Adipose tissue (tissue), 3 donors: ENCODE measurements at regions not wholly inside any gene's neighbourhood (a gene's known extent, or its start where the extent isn't known, plus 50 kb on each side); places are given as distances from the start of the nearest gene placed in this dataset.

ENCODE experiments used
- H3K27ac ChIP-seq: one replicate; pipeline ENCODE4 v1.5.1; 2013; ENCODE audit warnings: low read depth, low read length
- WGBS, 3 donors: extraction: QIAGEN DNeasy Blood & Tissue Kit; methylation state at CpG; one replicate each; pipeline ENCODE4 v1.1.7; 2013; 5-methylcytosine and 5-hydroxymethylcytosine counted together
- donor health status: healthy with polysubstance abuse.
- donor health status: Bipolar disorder and iron deficiency.
- donor health status: healthy.

GRCh38 chr1:228923973-228924686 lies 188.9 kb downstream of the RHOU start:
- H3K27ac ChIP-seq, result no peak overlapping the region
- WGBS, 3 donors, result 84 to 90% (median 89%) methylated on average over 4 of the region's 4 CpGs

- no peak overlapping the region for H3K27ac ChIP-seq
These were observed 190.4 kb downstream of the RHOU start for GRCh38 chr1:228925691-228926090.

GRCh38 chr1:228927421-228927820 lies 192.1 kb downstream of the RHOU start:
- WGBS, 3 donors, result 61 to 85% (median 80%) methylated on average over 4 of the region's 4 CpGs
- no peak overlapping the region for H3K27ac ChIP-seq

More at GRCh38 chr1:228925691-228926090, 190.4 kb downstream of the RHOU start:
- WGBS, 3 donors, result 77 to 96% (median 79%) methylated on average over 3 of the region's 3 CpGs

- H3K27ac ChIP-seq, result no peak overlapping the region
- 87 to 90% (median 89%) methylated on average over 12 of the region's 12 CpGs for WGBS, 3 donors
These were observed 192.9 kb downstream of the RHOU start for GRCh38 chr1:228927946-228928898.

- 89 to 94% (median 91%) methylated on average over 4 of the region's 4 CpGs for WGBS, 3 donors
- no peak overlapping the region for H3K27ac ChIP-seq
These were observed 194.3 kb downstream of the RHOU start for GRCh38 chr1:228929476-228930027.

- no peak overlapping the region for H3K27ac ChIP-seq
- WGBS, 3 donors, result 32 to 67% (median 65%) methylated on average over 10 of the region's 10 CpGs
These were observed 195.2 kb downstream of the RHOU start for GRCh38 chr1:228930479-228930957.

GRCh38 chr1:228933753-228934152 lies 198.5 kb downstream of the RHOU start:
- H3K27ac ChIP-seq, result no peak overlapping the region
- 80 to 86% (median 84%) methylated on average over 3 of the region's 3 CpGs for WGBS, 3 donors

GRCh38 chr1:228935198-228935663 lies 200.0 kb downstream of the RHOU start:
- H3K27ac ChIP-seq, result no peak overlapping the region
- WGBS, 3 donors, result 83 to 92% (median 89%) methylated on average over 4 of the region's 4 CpGs

- no peak overlapping the region for H3K27ac ChIP-seq
- WGBS, 3 donors, result 62 to 74% (median 67%) methylated on average over 15 of the region's 15 CpGs
These were observed 200.8 kb downstream of the RHOU start for GRCh38 chr1:228935855-228936727.

GRCh38 chr1:228936881-228937280 lies 201.6 kb downstream of the RHOU start:
- 88 to 98% (median 88%) methylated on average over 6 of the region's 6 CpGs for WGBS, 3 donors

GRCh38 chr1:228937351-228937750 lies 202.1 kb downstream of the RHOU start:
- 93 to 94% (median 94%) methylated on average over 12 of the region's 12 CpGs for WGBS, 3 donors
- no peak overlapping the region for H3K27ac ChIP-seq

More at GRCh38 chr1:228936881-228937280, 201.6 kb downstream of the RHOU start:
- H3K27ac ChIP-seq, result no peak overlapping the region

GRCh38 chr1:228937851-228938536 lies 202.7 kb downstream of the RHOU start:
- WGBS, 3 donors, result 39 to 65% (median 46%) methylated on average over 14 of the region's 14 CpGs
- no peak overlapping the region for H3K27ac ChIP-seq

- no peak overlapping the region for H3K27ac ChIP-seq
- WGBS, 3 donors, result 34 to 54% (median 47%) methylated on average over 8 of the region's 8 CpGs
These were observed 203.2 kb downstream of the RHOU start for GRCh38 chr1:228938537-228938901.

- WGBS, 3 donors, result 87 to 90% (median 89%) methylated on average over 6 of the region's 6 CpGs
- H3K27ac ChIP-seq, result no peak overlapping the region
These were observed 203.9 kb downstream of the RHOU start for GRCh38 chr1:228939001-228939691.

GRCh38 chr1:228939881-228940392 lies 204.7 kb downstream of the RHOU start:
- WGBS, 3 donors, result 92 to 98% (median 95%) methylated on average over 7 of the region's 7 CpGs
- H3K27ac ChIP-seq, result no peak overlapping the region

- no peak overlapping the region for H3K27ac ChIP-seq
- WGBS, 3 donors, result 83 to 98% (median 93%) methylated on average over 7 of the region's 7 CpGs
These were observed 205.2 kb downstream of the RHOU start for GRCh38 chr1:228940526-228940925.

- no peak overlapping the region for H3K27ac ChIP-seq
- 54 to 71% (median 57%) methylated on average over 6 of the region's 6 CpGs for WGBS, 3 donors
These were observed 205.6 kb downstream of the RHOU start for GRCh38 chr1:228940926-228941325.
